Astrocyte (in vitro differentiated cells and primary cell): ENCODE measurements at regions not wholly inside any gene's neighbourhood (a gene's known extent, or its start where the extent isn't known, plus 50 kb on each side); places are given as distances from the start of the nearest gene placed in this dataset.

Experiments used
- CTCF ChIP-seq: IDR thresholded peaks from 2 replicates; pipeline ENCODE4 v1.5.1; 2011; ENCODE audit warnings: low read depth, mild to moderate bottlenecking, inconsistent platforms, low read length, moderate library complexity; ENCODE audit not compliant: insufficient read depth
- EZH2 ChIP-seq: IDR thresholded peaks from 2 replicates; pipeline ENCODE4 v1.6.1; 2012; ENCODE audit warnings: mild to moderate bottlenecking, low read length, inconsistent platforms; ENCODE audit not compliant: insufficient read depth

- TF ChIP-seq CTCF, result no peak
- no peak for TF ChIP-seq EZH2
Measured at GRCh38 chr6:23357185-23357766, 768.7 kb upstream of the NRSN1 start.
